ENCODE measurements at regions not wholly inside any gene's neighbourhood (a gene's known extent, or its start where the extent isn't known, plus 50 kb on each side); places are given as distances from the start of the nearest gene placed in this dataset.

DNA sequence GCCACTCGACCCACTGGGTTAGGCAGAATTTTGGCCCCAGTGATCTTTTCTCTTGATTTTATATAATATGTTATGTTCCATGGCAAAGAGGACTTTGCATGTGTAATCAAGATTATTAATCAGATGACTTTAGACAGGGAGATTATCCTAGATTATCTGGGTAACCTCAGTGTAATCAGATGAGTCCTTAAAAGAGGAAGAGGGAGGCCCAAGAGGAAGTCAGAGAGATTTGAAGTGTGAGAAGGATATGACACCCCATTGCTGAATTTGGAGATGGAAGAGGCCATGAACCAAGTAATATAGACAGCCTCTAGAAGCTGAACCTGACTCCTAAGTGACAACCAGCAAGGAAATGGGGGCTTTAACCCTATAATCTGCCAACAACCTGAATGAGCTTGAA, 117.1 kb upstream of the CSF3R start:
- TF ChIP-seq, protein P1, sequence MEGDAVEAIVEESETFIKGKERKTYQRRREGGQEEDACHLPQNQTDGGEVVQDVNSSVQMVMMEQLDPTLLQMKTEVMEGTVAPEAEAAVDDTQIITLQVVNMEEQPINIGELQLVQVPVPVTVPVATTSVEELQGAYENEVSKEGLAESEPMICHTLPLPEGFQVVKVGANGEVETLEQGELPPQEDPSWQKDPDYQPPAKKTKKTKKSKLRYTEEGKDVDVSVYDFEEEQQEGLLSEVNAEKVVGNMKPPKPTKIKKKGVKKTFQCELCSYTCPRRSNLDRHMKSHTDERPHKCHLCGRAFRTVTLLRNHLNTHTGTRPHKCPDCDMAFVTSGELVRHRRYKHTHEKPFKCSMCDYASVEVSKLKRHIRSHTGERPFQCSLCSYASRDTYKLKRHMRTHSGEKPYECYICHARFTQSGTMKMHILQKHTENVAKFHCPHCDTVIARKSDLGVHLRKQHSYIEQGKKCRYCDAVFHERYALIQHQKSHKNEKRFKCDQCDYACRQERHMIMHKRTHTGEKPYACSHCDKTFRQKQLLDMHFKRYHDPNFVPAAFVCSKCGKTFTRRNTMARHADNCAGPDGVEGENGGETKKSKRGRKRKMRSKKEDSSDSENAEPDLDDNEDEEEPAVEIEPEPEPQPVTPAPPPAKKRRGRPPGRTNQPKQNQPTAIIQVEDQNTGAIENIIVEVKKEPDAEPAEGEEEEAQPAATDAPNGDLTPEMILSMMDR (IDR thresholded peaks at IDR 0.05): no peak
- no peak for TF ChIP-seq POLR2A (IDR thresholded peaks at IDR 0.05)
- no peak for TF ChIP-seq POLR2AphosphoS5 (IDR thresholded peaks at IDR 0.05)

Measured in prostate gland (tissue), 2 donors.